ENCODE measurements at regions not wholly inside any gene's neighbourhood (a gene's known extent, or its start where the extent isn't known, plus 50 kb on each side); places are given as distances from the start of the nearest gene placed in this dataset.
"Not testable (repeated sequence)": the region's sequence is repeated elsewhere in the genome, so short reads cannot be mapped to it uniquely, and the experiment has no call there.

GRCh38 chr3:125831005-125831750, 137.8 kb upstream of the ROPN1B start:
- not testable (repeated sequence) for DNase-seq

GRCh38 chr3:125835562-125835961, 133.4 kb upstream of the ROPN1B start:
- DNase-seq = not testable (repeated sequence)

- DNase-seq = peak in 1 of 4 experiments; percentile 5
Measured at GRCh38 chr3:125836011-125836551, 132.9 kb upstream of the ROPN1B start.

GRCh38 chr3:125836786-125837185, 132.2 kb upstream of the ROPN1B start:
- not testable (repeated sequence) for DNase-seq

GRCh38 chr3:125838857-125839256, 130.1 kb upstream of the ROPN1B start:
- DNase-seq = not testable (repeated sequence)

- DNase-seq = not testable (repeated sequence)
Measured at GRCh38 chr3:125840465-125840864, 128.5 kb upstream of the ROPN1B start.

- not testable (repeated sequence) for DNase-seq
Measured at GRCh38 chr3:125847966-125848365, 121.0 kb upstream of the ROPN1B start.

- not testable (repeated sequence) for DNase-seq
Measured at GRCh38 chr3:125855006-125855405, 114.0 kb upstream of the ROPN1B start.

- DNase-seq = peak in 2 of 4 experiments; percentile 0 to 3
Measured at GRCh38 chr3:125860547-125860946, 108.4 kb upstream of the ROPN1B start.

GRCh38 chr3:125862841-125863254, 106.1 kb upstream of the ROPN1B start:
- peak in 2 of 4 experiments; percentile 5 to 9 for DNase-seq

GRCh38 chr3:125864532-125864931, 104.4 kb upstream of the ROPN1B start:
- not testable (repeated sequence) for DNase-seq

GRCh38 chr3:125886006-125886405, 83.0 kb upstream of the ROPN1B start:
- not testable (repeated sequence) for DNase-seq

- not testable (repeated sequence) for DNase-seq
Measured at GRCh38 chr3:125899181-125899580, 69.8 kb upstream of the ROPN1B start.

GRCh38 chr3:125901473-125901872, 67.5 kb upstream of the ROPN1B start:
- DNase-seq = not testable (repeated sequence)

GRCh38 chr3:125903780-125904455, 65.1 kb upstream of the ROPN1B start:
- not testable (repeated sequence) for DNase-seq

GRCh38 chr3:125907279-125907678, 61.7 kb upstream of the ROPN1B start:
- DNase-seq = not testable (repeated sequence)

- not testable (repeated sequence) for DNase-seq
Measured at GRCh38 chr3:125910851-125911250, 58.1 kb upstream of the ROPN1B start.

- peak in 1 of 4 experiments; percentile 1 for DNase-seq
Measured at GRCh38 chr3:125914608-125915436, 54.2 kb upstream of the ROPN1B start.

- peak in 3 of 4 experiments; percentile 7 to 44 (median 26) for DNase-seq
Measured at GRCh38 chr3:125915437-125915787, 53.6 kb upstream of the ROPN1B start.

GRCh38 chr3:125915792-125916375, 53.1 kb upstream of the ROPN1B start:
- peak; percentile 97 to 99 (median 99) for DNase-seq

GRCh38 chr3:125916376-125916978, 52.5 kb upstream of the ROPN1B start:
- DNase-seq = peak; percentile 95 to 98 (median 96)

Data from suppressor macrophage (primary cell).